AG04449 (cell line): ENCODE measurements at regions not wholly inside any gene's neighbourhood (a gene's known extent, or its start where the extent isn't known, plus 50 kb on each side); places are given as distances from the start of the nearest gene placed in this dataset.

Experiments used
- CTCF ChIA-PET: fragments of 350-600 bp; formaldehyde crosslinking; extraction: SDS; loops from one replicate; lab custom pipeline; 2021; ENCODE audit warnings: antibody characterized with exemption; lab: Yijun Ruan, JAX
- POLR2A ChIA-PET: fragments of 400-600, 350-600 bp; formaldehyde crosslinking; extraction: SDS; loops from one replicate; lab custom pipeline; 2020; ENCODE audit warnings: antibody characterized with exemption, inconsistent platforms; lab: Yijun Ruan, JAX
- DNase-seq: peaks from one replicate; pipeline ENCODE4 v3.0.0-alpha.2; 2010; ENCODE audit warnings: low read depth, low spot score
- H3K4me3 ChIP-seq: 2 replicates; pipeline ENCODE4 v1.5.1; 2011; ENCODE audit warnings: low read depth, mild to moderate bottlenecking, control low read depth, low read length
- CTCF ChIP-seq: IDR thresholded peaks from one replicate; pipeline ENCODE4 v1.5.1; 2011; ENCODE audit warnings: mild to moderate bottlenecking, moderate library complexity, low read length, control low read depth, inconsistent platforms; ENCODE audit not compliant: insufficient read depth; ENCODE audit errors: missing control alignments

- ChIA-PET POLR2A (no interaction called here), CTCF (no interaction called here)
- DNase-seq, result no peak
- H3K4me3 ChIP-seq, result no peak overlapping the region
- no peak for TF ChIP-seq CTCF
Measured at GRCh38 chr3:127490271-127491023, 100.1 kb downstream of the TPRA1 start.

- TF ChIP-seq CTCF, result no peak
- DNase-seq, result no peak
- POLR2A ChIA-PET, result no interaction called here
- H3K4me3 ChIP-seq, result no peak overlapping the region
- CTCF ChIA-PET, result no interaction called here
Measured at GRCh38 chr3:127489357-127489756, 101.2 kb downstream of the TPRA1 start.

- H3K4me3 ChIP-seq, result no peak overlapping the region
- POLR2A ChIA-PET, result no interaction called here
- no peak for DNase-seq
- TF ChIP-seq CTCF, result no peak
- CTCF ChIA-PET, result no interaction called here
Measured at GRCh38 chr3:127488740-127489139, 101.8 kb downstream of the TPRA1 start.

GRCh38 chr3:127488141-127488672 lies 102.3 kb downstream of the TPRA1 start:
- TF ChIP-seq CTCF, result no peak
- H3K4me3 ChIP-seq, result no peak overlapping the region
- CTCF ChIA-PET, result no interaction called here
- POLR2A ChIA-PET, result no interaction called here
- DNase-seq, result no peak

- CTCF ChIA-PET, result no interaction called here
- POLR2A ChIA-PET, result no interaction called here
- DNase-seq, result no peak
- H3K4me3 ChIP-seq, result no peak overlapping the region
- no peak for TF ChIP-seq CTCF
Measured at GRCh38 chr3:127487196-127487595, 103.3 kb downstream of the TPRA1 start.

- no peak overlapping the region for H3K4me3 ChIP-seq
- POLR2A ChIA-PET, result no interaction called here
- TF ChIP-seq CTCF, result no peak
- no peak for DNase-seq
- CTCF ChIA-PET, result no interaction called here
Measured at GRCh38 chr3:127486321-127486944, 104.1 kb downstream of the TPRA1 start.
